ENCODE measurements at regions not wholly inside any gene's neighbourhood (a gene's known extent, or its start where the extent isn't known, plus 50 kb on each side); places are given as distances from the start of the nearest gene placed in this dataset.

DNA sequence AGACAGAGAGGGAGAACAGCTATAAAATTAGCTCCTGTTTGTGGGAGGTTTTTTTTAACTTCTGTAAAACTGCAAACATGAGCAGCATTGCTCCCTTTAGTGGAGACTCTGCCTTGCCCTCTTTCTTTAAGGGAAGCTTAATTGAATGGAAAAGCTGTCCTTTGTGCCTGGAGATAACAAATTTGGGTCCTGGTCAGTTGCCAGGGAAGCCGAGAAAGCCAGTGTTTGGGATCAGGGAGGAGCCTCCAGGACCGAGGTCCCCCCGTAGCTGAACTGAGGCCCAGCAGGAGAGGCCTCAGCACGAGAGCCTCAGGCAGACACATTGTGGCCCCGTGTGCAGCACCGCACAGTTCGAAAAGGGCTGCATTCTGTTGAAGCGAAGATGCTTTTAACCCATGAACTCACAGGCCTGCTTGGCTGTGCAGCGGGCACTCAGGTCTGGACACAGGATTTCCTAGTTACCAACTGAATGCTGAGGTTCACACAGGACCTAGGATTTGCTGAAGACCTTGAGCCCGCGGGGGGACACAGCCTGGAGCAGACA is 369.7 kb downstream of the DCDC2C start:
- TF ChIP-seq CTCF (IDR thresholded peaks at IDR 0.05) = no peak
- H3K9me3 ChIP-seq = peaks cover 49% of the 10 kb centered on the region
- H3K4me3 ChIP-seq = no peak overlapping the region
- intact Hi-C loops (cut with DNase I, micrococcal nuclease) = no loop called here
- DNase-seq (no peak), ATAC-seq (no peak)
- no peaks in the 10 kb centered on the region for H3K4me1 ChIP-seq (ENCODE audit: low read depth)
- H3K36me3 ChIP-seq (ENCODE audit: low read depth) = no peaks in the 10 kb centered on the region

GRCh38 chr2:4077017-4077416 is 373.6 kb downstream of the DCDC2C start:
- peaks cover 44% of the 10 kb centered on the region for H3K9me3 ChIP-seq
- intact Hi-C loops (cut with DNase I, micrococcal nuclease) = no loop called here
- DNase-seq = no peak
- no peaks in the 10 kb centered on the region for H3K36me3 ChIP-seq (ENCODE audit: low read depth)
- ATAC-seq = no peak
- no peak for TF ChIP-seq CTCF (IDR thresholded peaks at IDR 0.05)
- H3K4me3 ChIP-seq = no peak overlapping the region
- no peaks in the 10 kb centered on the region for H3K4me1 ChIP-seq (ENCODE audit: low read depth)

DNA sequence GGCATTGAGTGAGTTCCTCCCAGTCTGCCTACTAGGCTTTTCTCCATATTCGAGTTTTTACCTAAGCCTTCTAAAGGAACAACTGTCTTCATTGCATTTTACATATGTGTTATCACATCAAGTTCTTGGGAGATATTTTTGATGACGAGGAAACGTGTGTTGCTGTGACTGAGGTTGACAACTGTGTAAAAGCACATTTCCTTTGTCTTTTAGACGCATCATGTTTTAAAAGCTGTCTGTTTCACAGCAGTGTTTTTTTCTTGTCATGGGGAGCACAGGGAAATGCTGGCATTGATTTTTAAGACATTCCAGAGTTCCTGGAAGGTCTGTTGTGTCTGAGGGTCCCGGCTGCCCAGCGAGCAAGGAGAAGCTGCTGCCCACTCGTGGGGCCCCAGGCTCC is 381.8 kb downstream of the DCDC2C start:
- TF ChIP-seq CTCF (IDR thresholded peaks at IDR 0.05) = no peak
- intact Hi-C loops (cut with DNase I, micrococcal nuclease) = no loop called here
- H3K4me3 ChIP-seq = no peak overlapping the region
- peaks cover 62% of the 10 kb centered on the region for H3K9me3 ChIP-seq
- ATAC-seq (no peak), DNase-seq (no peak)
- H3K36me3 ChIP-seq (ENCODE audit: low read depth) = no peaks in the 10 kb centered on the region
- no peaks in the 10 kb centered on the region for H3K4me1 ChIP-seq (ENCODE audit: low read depth)

DNA sequence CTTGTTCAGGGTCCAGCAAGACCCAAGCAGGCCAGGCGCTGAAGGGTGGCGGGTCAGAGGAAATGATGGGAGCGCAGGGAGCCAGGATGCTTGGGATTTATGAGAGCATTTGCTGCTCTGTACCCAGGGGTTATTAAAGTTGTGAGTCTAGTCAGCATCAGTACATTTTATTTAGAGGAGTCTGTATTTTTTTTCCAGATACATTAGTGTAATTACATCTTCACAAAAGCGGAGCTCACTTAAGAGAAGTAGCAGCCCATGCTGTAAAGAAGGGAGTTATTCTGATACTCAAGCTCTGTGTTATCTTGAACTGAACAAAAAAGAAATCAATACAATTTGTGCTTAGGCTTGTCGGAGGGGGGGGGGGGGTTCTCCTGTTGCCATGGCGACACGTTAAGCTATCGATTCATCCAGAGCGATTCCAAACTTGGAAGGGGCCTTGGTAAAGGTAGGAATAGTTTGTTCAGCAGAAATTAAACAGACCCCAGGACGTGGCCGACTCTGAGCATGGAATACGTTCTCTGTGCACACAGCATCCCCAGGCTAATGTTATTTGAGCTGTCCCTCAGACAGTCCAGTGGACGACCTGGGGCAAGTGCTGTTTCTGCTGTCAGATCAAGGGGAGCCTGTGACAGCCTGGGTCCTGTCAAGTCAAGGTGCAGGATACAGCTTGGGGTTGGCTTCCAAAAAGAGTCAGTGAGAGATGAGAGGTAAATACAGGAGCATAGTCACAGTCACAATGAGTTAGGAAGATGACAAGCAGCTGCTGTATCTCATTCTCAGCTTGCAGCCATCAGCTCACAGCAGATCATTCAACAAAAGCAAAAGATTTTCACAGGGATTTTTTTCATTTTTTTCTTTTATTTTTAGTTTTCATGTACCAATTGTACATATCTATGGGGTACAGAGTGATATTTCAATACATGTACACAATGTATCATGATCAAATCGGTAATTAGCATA is 387.6 kb downstream of the DCDC2C start:
- H3K36me3 ChIP-seq (ENCODE audit: low read depth) = no peaks in the 10 kb centered on the region
- TF ChIP-seq CTCF (IDR thresholded peaks at IDR 0.05) = no peak
- no peak overlapping the region for H3K4me3 ChIP-seq
- H3K9me3 ChIP-seq = peaks cover 71% of the 10 kb centered on the region
- no peak for ATAC-seq
- intact Hi-C loops (cut with DNase I, micrococcal nuclease) = no loop called here
- no peak for DNase-seq
- no peaks in the 10 kb centered on the region for H3K4me1 ChIP-seq (ENCODE audit: low read depth)

DNA sequence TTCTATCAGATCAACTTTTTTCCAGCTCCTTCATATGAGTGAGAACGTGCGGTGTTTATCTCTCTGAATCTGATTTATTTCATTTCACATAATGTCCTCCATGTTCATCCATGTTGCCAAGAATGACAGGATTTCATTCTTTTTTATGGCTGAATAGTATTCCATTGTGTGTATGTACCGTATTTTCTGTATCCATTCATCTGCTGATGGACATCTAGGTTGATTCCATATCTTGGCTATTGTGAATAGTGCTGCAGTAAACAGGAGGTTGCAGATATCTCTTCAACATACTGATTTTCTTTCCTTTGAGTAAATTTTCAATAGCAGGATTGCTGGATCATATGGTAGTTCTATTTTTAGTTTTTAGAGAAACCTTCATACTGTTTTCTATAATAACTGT is 388.5 kb downstream of the DCDC2C start:
- no peaks in the 10 kb centered on the region for H3K4me1 ChIP-seq (ENCODE audit: low read depth)
- H3K4me3 ChIP-seq = no peak overlapping the region
- TF ChIP-seq CTCF (IDR thresholded peaks at IDR 0.05) = no peak
- intact Hi-C loops (cut with DNase I, micrococcal nuclease) = no loop called here
- peaks cover 72% of the 10 kb centered on the region for H3K9me3 ChIP-seq
- DNase-seq (no peak), ATAC-seq (no peak)
- no peaks in the 10 kb centered on the region for H3K36me3 ChIP-seq (ENCODE audit: low read depth)
